HepG2 (cell line): ENCODE measurements at regions not wholly inside any gene's neighbourhood (a gene's known extent, or its start where the extent isn't known, plus 50 kb on each side); places are given as distances from the start of the nearest gene placed in this dataset.
"Not testable (repeated sequence)": the region's sequence is repeated elsewhere in the genome, so short reads cannot be mapped to it uniquely, and the experiment has no call there.

Source experiments
- ATAC-seq: fragments of 200-7000 bp; cut with Tn5 transposase; 3 replicates; pipeline ENCODE4 v1.9.1; 2020; ENCODE audit warnings: mild to moderate bottlenecking, moderate library complexity
- BruUV-seq: library from RNA; stranded (reverse); fragments of 400-500 nt; replicated peaks from 2 replicates; lab custom pipeline; 2021; lab: Mats Ljungman, UMichigan
- CTCF ChIA-PET: fragments of 300-600 bp; formaldehyde crosslinking; extraction: SDS; loops from one replicate; lab custom pipeline; 2021; ENCODE audit warnings: low total read pairs, inconsistent platforms, low intra/inter-chr PET ratio; lab: Yijun Ruan, JAX
- POLR2A ChIA-PET: fragments of 350-600 bp; sonication (Branson Sonifier 250); formaldehyde crosslinking; loops from one replicate; lab custom pipeline; 2020; ENCODE audit warnings: antibody characterized with exemption, inconsistent platforms; lab: Yijun Ruan, JAX
- DNase-seq: peaks from one replicate; pipeline ENCODE4 v3.0.0-alpha.2; 2015; ENCODE audit warnings: low spot score
- FAIRE-seq: peaks from 3 replicates; lab custom pipeline; 2011; peaks lifted over from hg19 to GRCh38; lab: Jason Lieb, UNC
- H2AFZ ChIP-seq: one replicate; pipeline ENCODE4 v1.6.1; 2011; ENCODE audit warnings: low read length, inconsistent platforms
- H3K27ac ChIP-seq: fragments of 300-600 bp; 3 replicates; pipeline ENCODE4 v1.8.0; 2011; ENCODE audit warnings: mixed run types, mild to moderate bottlenecking, mixed read lengths, low read length, inconsistent platforms; ENCODE audit not compliant: insufficient read depth; ENCODE audit errors: extremely low read length
- H3K27me3 ChIP-seq, 2 experiments: fragments of 200-600 bp in 1 of 2; 2 replicates in 1 of 2; 3 replicates in 1 of 2; pipeline versions ENCODE4 v1.6.0 to v1.8.0; 2011; ENCODE audit warnings: low read length in 2 of 2, mild to moderate bottlenecking in 2 of 2, moderate library complexity in 2 of 2, inconsistent platforms in 1 of 2; ENCODE audit not compliant: insufficient read depth in 2 of 2, control insufficient read depth in 1 of 2
- H3K36me3 ChIP-seq, 2 experiments: fragments of 200-600 bp in 1 of 2; replicated peaks in 1 of 2; 2 replicates in 1 of 2; 3 replicates in 1 of 2; pipeline versions ENCODE4 v1.5.1 to v1.8.0; 2011; ENCODE audit warnings: low read length in 2 of 2, inconsistent platforms in 1 of 2; ENCODE audit not compliant: insufficient read depth in 2 of 2, control insufficient read depth in 1 of 2
- H3K4me1 ChIP-seq: 2 replicates; pipeline ENCODE4 v1.5.1; 2012; ENCODE audit warnings: low read length, inconsistent platforms; ENCODE audit not compliant: insufficient read depth
- H3K4me2 ChIP-seq: 2 replicates; pipeline ENCODE4 v1.6.0; 2011; ENCODE audit warnings: low read depth, low read length, inconsistent platforms
- H3K4me3 ChIP-seq, 3 experiments: fragments of 200-600 bp in 1 of 3; sonication (generic), shearing (Covaris generic) in 1 of 3; replicated peaks in 1 of 3; 2 replicates each; pipeline ENCODE4 v1.5.1; 2011 to 2016; ENCODE audit warnings: low read length in 3 of 3, inconsistent platforms in 2 of 3, low read depth in 2 of 3, mild to moderate bottlenecking in 2 of 3, control low read depth in 1 of 3, mixed read lengths in 1 of 3; ENCODE audit not compliant: insufficient read depth in 1 of 3
- H3K79me2 ChIP-seq: one replicate; pipeline ENCODE4 v1.6.1; 2011; ENCODE audit warnings: low read length, inconsistent platforms; ENCODE audit not compliant: insufficient read depth
- H3K9ac ChIP-seq: 2 replicates; pipeline ENCODE4 v1.6.0; 2011; ENCODE audit warnings: mild to moderate bottlenecking, low read depth, low read length, inconsistent platforms; ENCODE audit not compliant: insufficient read depth
- H3K9me3 ChIP-seq: 2 replicates; pipeline ENCODE4 v1.5.1; 2012; ENCODE audit warnings: mild to moderate bottlenecking, low read length
- H4K20me1 ChIP-seq: 2 replicates; pipeline ENCODE4 v1.6.0; 2011; ENCODE audit warnings: inconsistent platforms, mild to moderate bottlenecking, low read length, moderate library complexity; ENCODE audit not compliant: insufficient read depth
- CREM ChIP-seq, 2 experiments: sonication (generic) in 1 of 2; formaldehyde crosslinking in 1 of 2; IDR thresholded peaks; 2 replicates each; pipeline versions ENCODE4 v1.4.0 to v1.6.1; 2016 to 2020; ENCODE audit warnings: antibody characterized with exemption in 1 of 2, mild to moderate bottlenecking in 1 of 2, missing genetic modification reagents in 1 of 2
- FIP1L1 ChIP-seq: fragments of 200-400 bp; formaldehyde crosslinking; IDR thresholded peaks from 2 replicates; pipeline ENCODE4 v1.6.1; 2018; ENCODE audit warnings: low read depth, mild to moderate bottlenecking, low read length, moderate library complexity, borderline replicate concordance; ENCODE audit not compliant: insufficient read depth
- LRRFIP1 ChIP-seq: sonication (generic); formaldehyde crosslinking; conservative IDR thresholded peaks from 2 replicates; pipeline ENCODE4 v1.4.0; 2020; ENCODE audit warnings: missing genetic modification reagents
- TCF7L2 ChIP-seq: IDR thresholded peaks from 2 replicates; pipeline ENCODE4 v1.6.1; 2011; ENCODE audit warnings: mild to moderate bottlenecking, low read depth, low read length, moderate library complexity
- ZNF326 ChIP-seq: sonication (generic); formaldehyde crosslinking; IDR thresholded peaks from 2 replicates; pipeline ENCODE4 v1.4.0; 2020; ENCODE audit warnings: missing genetic modification reagents, borderline replicate concordance
- WGBS: methylation state at CpG from one replicate; pipeline ENCODE4 v1.1.6; 2017; ENCODE audit warnings: low lambda C conversion rate; 5-methylcytosine and 5-hydroxymethylcytosine counted together
- in situ Hi-C: cut with HindIII; loops from 2 replicates; pipeline ENCODE4 v1.10.0; 2017; ENCODE audit warnings: low pct_unique_long_range_greater_than_20kb; ENCODE audit not compliant: extremely low pct_ligation_motif_present
- intact Hi-C: fragments of 100-400 bp; cut with micrococcal nuclease; formaldehyde crosslinking; loops from one replicate; pipeline ENCODE4 v1.10.0; 2022; ENCODE audit not compliant: unreplicated experiment

DNA sequence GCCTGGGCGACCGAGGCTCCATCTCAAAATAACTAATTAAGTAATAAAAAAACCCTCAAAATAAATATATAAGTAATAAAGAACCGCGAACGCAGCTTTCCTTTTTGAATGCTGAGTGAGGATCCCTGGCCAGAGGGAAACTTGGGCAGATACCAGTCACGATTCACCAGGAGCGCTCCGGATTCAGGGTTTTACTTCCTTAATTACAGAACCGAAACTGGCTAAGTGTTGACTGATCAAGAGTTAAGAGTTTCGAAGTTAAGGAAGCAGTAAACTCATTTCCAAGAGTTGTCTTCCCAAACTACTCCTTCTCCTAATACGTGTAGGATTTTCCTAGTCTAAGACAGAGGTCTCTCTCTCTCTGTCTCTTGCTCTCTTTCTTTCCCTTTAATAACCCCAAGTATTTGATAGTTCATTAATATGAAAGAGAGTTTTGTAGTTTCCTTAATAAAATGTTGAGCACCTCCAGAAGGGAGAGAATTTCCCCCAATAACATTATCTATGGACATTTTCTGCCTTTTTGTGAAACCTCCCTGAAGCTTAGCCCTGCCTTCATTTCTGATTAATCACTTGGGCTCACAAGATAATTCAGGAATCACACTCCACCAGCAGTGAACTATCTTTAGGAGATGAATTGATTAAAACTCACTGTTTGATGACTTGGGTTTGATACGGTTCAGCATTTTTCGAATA is 61.4 kb upstream of the ZNF217 start:
- Histone ChIP-seq H2AFZ (no peak overlapping the region), H3K36me3 (no peaks in the 10 kb centered on the region), H3K9me3 (no peaks in the 10 kb centered on the region), H4K20me1 (no peaks in the 10 kb centered on the region), H3K4me1 (peaks cover 64% of the 10 kb centered on the region), H3K79me2 (no peaks in the 10 kb centered on the region), H3K9ac (no peak overlapping the region), H3K4me3 (no peak overlapping the region), H3K4me2 (no peak overlapping the region), H3K27me3 (no peaks in the 10 kb centered on the region), H3K27ac (peak overlapping the region; percentile 15)
- intact Hi-C loops: no loop called here
- DNase-seq (no peak), ATAC-seq (no peak), FAIRE-seq (no peak)
- BruUV-seq: no TSS peak
- POLR2A ChIA-PET: interaction anchor here (1.6 kb wide), 1 partner anchor 12 kb away, joined by 3 read pairs; no protein-coding TSS in a partner anchor
- in situ Hi-C loops: no loop called here
- WGBS: 96% methylated on average over 13 of the region's 13 CpGs
- TF ChIP-seq FIP1L1: no peak
- no peak for TF ChIP-seq ZNF326 (CRISPR knock-in tag)
- no peak for TF ChIP-seq TCF7L2
- TF ChIP-seq LRRFIP1 (CRISPR knock-in tag): 0 out of 2 replicates have a peak, but pooled peaks have one; percentile 9
- 0 out of 2 replicates have a peak, but pooled peaks have one; percentile 21 for TF ChIP-seq CREM (IDR thresholded peaks at IDR 0.05)
- TF ChIP-seq CREM (CRISPR knock-in tag; IDR thresholded peaks at IDR 0.05): no peak
- CTCF ChIA-PET: no interaction called here

DNA sequence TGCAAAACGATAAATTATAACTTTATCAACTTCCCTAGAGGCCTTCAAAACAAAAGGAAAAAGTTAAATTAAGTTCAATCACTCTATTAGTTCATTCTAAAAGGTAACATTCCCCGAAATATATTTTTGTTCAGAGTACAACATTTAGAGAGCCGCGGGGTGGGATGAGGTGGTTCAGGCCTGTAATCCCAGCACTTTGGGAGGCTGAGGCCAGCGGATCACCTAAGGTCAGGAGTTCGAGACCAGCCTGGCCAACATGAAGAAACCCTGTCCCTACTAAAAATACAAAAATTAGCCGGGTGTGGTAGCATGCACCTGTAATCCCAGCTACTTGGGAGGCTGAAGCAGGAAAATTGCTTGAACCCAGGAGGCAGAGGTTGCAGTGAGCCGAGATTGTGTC is 60.9 kb upstream of the ZNF217 start:
- H3K9ac ChIP-seq, H3K4me3 ChIP-seq, H2AFZ ChIP-seq, H3K4me2 ChIP-seq, H3K27ac ChIP-seq, CTCF ChIA-PET, H3K9me3 ChIP-seq, POLR2A ChIA-PET, H3K27me3 ChIP-seq, BruUV-seq, in situ Hi-C loops, ATAC-seq, DNase-seq, H3K36me3 ChIP-seq, intact Hi-C loops, FAIRE-seq, H3K79me2 ChIP-seq, H4K20me1 ChIP-seq: not testable (repeated sequence)
- 94% methylated on average over 8 of the region's 8 CpGs for WGBS
- peaks cover 67% of the 10 kb centered on the region for H3K4me1 ChIP-seq
